HG03108 (cell line): ENCODE measurements at regions not wholly inside any gene's neighbourhood (a gene's known extent, or its start where the extent isn't known, plus 50 kb on each side); places are given as distances from the start of the nearest gene placed in this dataset.

Experiments
- ATAC-seq: cut with Tn5 transposase; IDR thresholded peaks from one replicate; pipeline ENCODE4 v1.9.1; 2021; ENCODE audit warnings: moderate library complexity; ENCODE audit not compliant: unreplicated experiment

DNA sequence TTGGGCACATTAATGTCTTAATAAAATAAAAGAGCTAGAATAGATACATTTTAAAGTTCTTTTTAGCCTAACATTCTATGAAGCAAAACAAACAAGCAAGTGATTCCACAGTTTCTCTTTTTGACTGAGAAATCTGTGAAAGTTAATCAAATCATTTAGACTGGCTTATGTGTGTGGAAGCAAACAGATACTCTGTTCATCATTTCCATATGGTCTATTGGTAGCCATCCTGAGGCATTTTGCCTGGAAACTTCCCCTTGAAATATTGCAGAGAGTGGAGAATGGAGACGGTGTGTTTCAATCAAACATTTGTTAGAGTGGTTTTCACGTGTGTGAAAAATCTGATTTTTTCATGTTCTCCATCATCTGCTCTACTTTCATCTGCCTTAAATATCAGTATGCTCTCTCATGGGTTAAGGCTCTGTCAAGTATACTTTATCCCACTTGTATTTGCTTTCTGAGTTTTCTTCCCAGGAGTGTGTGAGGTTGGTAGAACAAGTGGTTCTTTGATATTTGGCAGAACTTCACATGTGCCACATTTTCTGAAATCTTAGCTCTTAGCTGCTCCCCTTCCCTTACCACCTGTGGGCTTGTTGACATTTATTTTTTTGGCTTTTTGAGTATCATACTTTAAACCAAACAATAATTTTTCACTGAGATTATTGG is 139.1 kb upstream of the PTGFR start:
- no peak for ATAC-seq

DNA sequence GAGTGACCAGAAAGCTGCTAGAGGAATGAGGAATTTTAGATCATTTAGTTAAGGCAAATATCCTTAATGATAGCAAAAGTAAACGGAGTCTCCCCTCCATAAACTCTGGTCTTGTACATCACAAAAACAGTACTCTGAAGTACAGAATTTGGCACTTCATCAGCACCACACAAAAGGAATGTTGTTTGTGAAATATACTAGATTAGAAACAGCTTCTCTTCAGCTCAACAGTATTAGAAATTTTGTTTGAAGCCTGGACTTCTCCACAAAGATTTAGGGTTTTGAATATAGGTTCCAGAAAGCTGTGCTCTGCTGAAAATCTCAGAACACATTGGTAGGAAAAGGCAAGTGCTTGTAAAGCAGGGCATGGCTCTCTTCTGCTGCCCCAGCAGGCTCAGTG is 135.1 kb upstream of the PTGFR start:
- ATAC-seq: no peak

DNA sequence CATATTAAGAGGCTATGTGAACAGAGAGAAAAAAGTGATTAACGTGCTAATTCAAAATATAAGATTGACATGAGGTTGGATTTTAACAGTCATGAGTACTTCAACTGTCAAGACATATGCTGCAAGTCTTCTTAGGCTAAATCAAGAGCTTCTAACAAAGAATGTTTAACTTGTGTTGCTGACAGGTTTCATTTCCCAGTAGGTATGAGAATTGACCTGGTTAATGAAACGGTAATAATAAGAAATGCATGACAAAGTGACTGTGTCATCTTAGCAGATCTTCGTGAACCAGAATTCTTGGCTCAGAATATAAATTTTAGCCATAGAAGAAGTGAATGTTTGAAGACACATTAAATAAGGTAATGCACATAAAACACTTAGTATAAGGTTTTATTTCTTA is 132.6 kb upstream of the PTGFR start:
- ATAC-seq: no peak

DNA sequence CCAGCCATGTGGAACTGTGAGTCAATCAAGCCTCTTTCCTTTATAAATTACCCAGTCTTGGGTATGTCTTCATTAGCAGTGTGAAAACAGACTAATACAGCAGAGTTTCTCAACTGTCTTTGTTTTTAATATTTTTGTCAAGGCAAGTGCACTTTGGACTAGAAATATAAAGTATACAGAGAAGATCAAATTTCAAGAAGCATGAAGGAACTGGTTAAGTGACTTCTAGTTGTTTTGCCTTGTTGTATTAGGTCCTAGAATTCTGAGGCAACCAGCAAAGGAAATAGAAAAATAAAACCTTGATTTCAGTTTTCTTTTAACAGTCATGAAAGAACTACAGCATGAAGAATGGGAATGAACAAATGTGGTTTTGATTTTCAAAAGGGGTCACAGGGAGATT is 131.1 kb upstream of the PTGFR start:
- no peak for ATAC-seq

DNA sequence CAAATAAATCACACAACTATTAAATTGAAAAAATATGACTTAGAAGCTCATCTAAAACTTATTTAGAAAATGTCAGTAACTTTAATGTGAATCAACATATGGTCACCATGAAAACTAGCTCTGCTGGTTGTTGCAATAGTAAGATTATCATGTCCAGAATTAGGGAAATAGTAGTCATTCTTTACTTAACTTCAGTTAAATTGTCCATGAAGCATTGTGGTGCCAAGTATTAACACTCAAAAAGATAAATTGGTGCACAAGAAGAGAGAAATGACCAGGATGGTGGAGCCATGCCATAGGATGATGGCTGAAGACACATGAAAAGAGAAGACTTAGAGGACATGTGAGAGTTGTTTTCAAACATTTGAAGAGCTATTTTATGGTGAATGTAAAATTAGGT is 130.2 kb upstream of the PTGFR start:
- ATAC-seq: no peak

DNA sequence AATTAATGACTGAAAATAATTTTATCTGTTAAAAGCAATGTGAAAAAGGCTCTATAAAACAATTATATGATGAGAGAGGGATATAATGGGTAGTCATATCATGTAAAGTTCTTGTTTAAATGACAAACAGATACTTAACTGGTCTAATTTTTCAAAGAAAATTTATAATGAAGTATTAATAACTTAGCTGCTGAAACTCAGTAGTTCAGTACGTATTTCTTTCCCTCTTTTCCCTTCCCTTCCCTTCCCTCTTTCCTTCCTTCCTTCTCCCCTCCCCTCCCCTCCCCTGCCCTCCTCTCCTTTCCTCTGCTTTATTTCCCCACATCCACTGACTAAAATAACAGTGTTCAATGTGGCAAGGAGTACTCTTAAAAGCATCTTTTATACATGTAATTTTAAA is 123.1 kb upstream of the PTGFR start:
- ATAC-seq: no peak

DNA sequence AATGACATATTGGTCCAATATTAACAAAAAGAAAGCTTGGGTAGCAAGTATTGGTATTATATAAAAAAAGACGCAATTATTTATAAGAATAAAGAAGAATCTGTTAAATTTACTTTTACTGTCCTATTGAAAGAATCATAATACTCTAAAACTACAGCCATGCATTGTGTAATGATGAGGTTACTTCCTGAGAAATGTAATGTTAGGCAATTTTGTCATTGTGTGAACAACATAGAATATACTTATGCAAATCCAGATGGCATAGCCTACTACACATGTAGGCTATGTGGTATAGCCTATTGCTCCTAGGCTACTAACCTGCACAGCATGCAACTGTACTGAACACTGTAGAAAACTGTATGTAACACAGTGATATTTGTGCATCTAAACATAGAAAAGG is 121.2 kb upstream of the PTGFR start:
- ATAC-seq: no peak

DNA sequence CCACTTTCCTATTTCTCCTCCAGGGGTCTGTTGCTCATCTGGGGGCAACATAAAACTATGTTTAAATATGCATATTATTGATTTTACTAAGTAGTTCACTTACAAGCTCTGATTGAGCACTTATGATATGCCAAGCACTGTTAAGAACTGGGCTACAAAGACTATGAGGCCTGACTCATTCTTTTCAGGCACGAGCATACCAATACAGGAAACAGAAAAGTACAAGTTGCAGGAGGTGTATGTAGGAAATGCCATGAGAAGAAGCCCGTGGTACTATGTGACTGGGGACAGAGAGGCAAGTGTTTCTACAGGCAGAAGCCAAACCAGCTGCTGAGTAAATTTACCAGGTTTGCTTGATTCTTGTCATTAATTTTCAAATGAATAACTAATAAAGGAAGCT is 120.4 kb upstream of the PTGFR start:
- peak; percentile 76 for ATAC-seq

DNA sequence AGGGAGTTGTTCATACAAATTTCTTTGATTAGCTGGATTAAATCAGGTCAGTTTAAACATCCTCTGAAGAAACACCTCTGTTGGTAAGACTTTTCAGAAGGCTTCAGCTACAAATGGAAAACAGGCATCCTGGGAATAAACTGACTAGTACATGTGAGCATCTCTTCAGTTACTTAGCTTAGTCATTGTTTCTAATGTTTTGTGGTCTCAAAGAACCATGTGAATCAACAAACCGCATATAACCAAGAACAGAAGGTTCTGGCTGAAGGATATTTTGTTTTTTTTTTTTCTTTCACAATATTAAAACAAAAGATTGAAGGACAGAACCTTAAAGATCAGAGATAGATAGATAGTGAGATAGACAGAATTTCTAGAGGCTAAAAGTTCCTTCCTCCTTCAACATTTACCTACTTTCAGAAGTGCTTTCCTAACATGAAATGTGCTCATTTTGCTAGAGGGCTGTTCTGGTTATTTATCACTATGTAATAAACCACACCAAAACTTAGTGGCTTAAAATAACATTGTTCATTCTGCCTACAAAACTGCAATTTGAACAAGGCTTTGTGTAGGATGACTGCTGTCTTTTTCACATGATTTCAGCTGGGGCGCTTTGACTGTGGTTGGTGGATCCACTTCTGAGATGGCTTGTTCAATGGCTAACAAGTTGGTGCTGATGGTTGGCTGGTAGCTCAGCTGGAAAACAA is 119.8 kb upstream of the PTGFR start:
- peak; percentile 58 for ATAC-seq

DNA sequence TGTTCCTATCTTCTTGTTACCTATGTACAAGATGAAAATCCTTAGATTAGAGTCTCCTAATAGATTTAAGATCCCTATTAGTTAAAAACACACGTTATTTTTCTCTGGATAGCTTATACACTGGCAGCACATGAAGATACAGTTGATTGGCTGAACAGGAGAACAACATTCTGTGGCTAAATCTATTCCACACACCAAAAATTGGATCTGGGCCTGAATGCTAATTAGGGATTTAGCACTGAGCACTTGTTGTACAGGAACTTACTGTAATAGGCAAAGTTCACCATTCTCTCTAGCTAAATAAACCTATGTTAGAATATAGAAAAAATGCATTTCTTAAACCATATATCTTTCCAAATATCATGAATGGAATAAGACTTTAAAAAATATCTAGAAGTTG is 117.1 kb upstream of the PTGFR start:
- ATAC-seq: no peak

DNA sequence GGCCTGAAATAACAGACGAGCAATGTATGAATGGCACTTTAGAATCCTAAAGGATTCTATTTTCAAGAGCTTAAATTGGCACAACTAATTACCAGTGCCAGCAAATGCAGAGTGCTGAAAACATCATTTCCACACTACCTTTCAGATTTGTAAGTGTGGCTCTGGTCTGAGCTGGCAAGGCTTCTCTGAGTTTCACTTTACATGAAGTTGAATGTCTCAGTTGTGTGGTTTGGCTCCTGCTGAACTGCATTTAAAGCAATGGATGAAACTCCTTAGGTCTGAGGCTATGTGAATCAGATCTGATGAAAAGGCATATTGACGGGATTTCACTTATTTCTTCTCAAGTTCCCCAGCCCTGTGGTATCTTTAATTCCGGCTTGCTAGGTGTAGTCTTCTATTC is 114.8 kb upstream of the PTGFR start:
- no peak for ATAC-seq

DNA sequence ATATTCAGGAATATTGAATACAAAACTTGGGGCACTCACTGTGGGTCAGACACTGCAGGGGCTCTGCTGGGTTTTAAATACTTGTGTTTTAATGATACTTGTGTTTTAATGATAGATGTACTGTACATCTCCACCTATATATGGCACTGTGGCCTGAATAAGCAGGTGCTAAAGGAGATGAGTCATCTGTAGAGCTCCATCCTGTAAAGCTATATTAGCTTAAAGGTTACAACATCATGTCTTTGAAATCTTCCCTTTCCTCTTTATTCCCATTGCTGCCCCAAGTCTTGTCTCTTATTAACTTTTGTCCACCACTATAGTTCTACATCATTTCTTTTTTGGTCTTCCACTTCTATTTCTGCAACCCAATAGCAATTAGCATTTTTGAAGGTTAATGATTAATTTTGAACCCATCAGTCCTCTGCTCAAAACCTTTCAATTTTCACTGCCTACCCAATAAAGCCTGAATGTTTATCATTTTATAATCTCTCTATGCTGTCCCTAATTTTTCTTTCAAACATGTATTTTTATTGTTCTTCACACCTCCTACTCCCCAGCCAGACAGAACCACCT is 113.3 kb upstream of the PTGFR start:
- peak; percentile 91 for ATAC-seq

DNA sequence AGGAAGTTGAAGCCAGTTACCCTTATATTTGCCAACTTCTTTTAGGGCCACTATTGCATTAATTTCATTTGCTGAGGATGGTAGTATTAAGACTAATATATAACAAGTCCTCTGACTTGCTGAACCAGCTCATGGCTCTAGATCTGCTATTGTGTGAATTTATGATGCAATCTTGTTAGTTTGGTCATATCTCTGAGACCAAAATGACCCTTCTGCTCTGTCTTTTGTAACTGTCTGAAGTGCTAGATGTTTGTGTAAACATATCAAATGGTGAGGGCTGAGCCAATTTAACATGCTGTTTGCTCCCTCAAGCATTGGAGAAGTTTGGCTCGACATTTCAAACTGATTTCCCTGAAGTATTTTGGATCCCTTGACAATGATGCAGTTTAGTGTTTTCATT is 106.9 kb upstream of the PTGFR start:
- ATAC-seq: no peak

DNA sequence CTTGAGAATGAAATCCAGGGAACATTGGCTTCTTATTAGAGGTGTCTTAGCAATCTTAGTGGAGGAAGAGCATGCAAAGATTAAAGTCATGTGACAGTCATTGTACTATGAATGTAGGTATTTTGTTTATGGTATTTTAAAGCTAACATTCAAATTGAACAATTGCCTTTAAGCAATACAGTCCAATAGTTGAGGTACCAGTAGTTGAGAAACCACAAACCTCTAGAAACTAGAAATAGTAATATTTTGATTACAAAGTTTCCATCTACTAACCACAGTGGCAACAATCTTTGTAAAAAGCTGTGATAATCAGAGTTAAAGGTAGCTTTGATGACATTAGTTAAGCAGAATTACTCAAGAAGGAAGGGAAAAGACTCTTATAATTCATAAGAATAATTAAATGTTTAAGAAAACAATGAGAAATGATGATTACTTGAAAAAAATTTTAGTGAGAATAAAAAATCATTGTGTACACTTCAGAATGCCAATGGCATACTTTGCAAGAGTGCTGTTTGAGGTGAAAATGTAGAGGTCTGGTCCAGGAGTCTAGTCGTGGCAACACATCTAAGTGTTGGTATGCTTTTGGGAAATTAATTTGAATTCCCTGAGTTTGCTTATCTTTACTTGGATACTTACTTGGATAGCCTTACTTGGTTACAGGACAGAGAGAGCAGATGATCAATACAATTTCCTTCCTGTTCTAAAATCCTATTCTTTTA is 104.9 kb upstream of the PTGFR start:
- ATAC-seq: peak; percentile 92

DNA sequence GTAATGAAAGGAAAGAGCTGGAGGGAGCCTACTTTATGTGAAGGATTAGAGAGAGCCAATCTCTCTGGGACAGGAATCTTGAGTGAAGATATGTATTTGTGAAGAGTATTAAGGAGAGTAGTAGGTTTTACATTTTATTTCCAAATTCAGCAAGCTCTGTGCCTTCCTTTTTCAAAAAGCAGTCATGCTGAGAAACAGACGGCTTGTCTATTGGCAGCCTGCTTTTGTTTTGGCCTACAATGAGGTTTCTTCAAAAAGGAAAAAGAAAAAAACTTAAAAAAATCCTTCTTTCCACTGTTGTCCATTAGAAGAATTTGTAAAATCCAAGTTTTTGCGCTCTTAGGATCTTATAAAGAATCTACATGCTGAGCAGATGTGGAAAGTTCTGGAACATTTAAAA is 103.6 kb upstream of the PTGFR start:
- no peak for ATAC-seq

DNA sequence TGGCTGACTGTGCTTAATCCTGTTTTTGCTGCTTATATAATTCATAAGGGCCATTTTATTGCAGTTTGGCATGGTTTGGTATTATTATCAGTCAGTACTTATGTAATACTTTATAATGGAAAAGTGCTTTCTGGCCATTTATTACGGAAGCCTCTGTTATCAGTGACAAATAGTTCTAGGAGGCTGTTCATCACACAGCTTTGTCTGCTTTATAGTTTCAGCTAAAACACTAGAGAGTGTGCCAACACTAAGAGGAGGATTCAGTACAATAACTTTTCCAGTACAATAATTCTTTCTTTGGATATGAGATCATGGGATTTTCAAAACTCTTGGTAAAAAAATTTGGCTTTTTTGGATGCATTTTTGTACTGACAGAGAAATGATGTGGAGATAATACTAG is 102.9 kb upstream of the PTGFR start:
- no peak for ATAC-seq

DNA sequence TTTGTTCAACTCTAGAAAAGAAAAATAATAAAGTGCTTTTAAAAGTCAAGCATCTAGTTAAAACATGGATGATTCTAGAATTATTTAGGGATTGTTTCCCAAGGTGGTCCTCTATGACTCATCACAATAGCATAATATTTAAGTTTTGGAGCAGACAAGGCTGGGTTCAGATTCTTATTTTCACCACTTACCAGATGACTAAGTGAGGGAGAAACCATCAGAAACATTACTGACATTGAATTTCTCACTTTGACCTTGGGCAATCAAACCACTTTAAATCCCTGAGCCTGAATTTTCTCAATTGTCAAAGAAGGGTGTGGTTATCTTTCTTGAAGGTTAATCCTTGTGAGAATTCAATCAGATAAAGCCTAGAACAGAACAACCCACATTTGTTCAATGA is 102.5 kb upstream of the PTGFR start:
- ATAC-seq: no peak

DNA sequence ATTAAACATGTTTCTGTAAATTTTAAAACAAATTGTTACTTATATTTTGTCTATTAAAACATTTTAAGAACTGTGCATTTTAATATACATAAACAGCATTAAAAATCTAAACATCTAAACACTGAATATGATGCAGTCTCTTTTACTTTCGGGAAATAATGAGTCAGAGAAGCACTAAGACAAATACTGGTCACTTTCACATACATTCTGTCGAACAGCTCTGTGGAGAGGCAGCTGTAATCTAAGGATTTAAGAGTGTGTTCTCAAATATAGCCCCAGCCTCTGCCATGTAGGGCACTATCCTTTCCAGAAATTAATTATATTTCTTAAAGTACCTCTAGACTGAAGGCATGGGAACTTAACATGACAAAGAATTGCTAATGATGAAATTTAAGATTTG is 89.6 kb upstream of the PTGFR start:
- no peak for ATAC-seq

DNA sequence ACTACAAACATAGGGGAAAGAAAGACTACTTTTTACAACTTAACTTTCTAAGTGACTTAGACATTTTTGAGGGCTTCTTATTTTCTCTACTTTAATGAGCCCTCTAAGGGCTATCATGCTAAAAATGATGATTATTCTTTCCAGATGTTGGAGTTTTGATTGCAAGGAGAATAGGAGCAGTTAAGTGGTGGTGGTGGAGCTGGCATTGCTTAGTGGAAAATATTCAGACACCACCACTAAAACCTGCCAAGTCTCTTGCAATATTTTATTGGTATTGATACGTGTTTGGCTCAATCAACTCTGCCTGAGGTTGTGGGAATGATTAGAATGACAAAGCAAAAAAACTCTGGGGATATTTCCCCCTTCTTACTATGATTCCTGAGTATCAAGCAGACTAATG is 82.6 kb upstream of the PTGFR start:
- ATAC-seq: no peak

DNA sequence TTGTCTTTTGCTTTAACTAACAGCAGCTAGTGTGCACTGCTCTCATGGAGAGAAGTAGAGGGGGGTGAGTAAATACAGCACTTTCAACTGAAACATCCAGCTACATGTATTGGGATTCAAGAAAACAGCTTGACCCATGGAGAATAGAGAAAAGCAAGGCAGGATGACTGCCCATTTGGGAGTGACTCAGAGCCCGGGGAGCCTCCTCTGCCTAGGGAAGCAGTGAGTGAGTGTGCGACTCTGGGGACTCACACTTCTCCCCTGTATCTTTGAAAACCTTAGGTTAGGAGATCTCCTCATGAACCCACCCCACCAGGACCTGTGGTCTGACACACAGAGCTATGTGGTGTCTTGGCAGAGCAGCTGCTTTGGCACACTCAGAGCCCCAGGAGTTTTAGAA is 82.0 kb upstream of the PTGFR start:
- no peak for ATAC-seq

DNA sequence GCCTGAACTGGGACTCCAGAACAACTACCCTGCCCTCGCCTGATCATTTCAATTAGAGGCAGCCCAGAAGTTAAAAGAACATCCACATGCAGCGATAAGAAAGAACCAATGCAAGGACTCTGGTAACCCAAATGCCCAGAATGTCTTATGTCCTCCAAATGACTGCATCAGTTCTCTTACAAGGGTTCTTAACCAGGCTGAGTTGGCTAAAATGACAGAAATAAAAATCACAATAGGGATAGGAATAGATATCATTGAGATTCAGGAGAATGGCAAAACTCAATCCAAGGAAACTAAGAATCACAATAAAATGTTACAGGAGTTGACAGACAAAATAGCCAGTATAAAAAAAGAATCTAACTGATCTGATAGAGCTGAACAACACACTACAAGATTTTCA is 80.1 kb upstream of the PTGFR start:
- ATAC-seq: no peak

DNA sequence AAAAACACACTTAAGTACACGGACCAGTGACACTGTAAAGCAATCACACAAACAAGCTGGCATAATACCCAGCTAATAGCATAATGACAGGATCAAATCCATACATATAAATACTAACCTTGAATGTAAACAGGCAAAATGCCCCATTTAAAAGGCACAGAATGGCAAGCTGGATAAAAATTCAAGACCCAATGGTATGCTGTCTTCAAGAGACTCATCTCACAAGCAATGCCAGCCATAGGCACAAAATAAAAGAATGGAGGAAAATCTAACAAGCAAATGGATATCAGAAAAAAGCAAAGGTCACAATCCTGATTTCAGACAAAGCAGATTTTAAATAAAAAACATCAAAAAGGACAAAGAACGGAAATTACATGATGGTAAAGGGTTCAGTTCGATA is 79.1 kb upstream of the PTGFR start:
- no peak for ATAC-seq
